Inferior parietal cortex (tissue), 1 donor: ENCODE measurements at regions not wholly inside any gene's neighbourhood (a gene's known extent, or its start where the extent isn't known, plus 50 kb on each side); places are given as distances from the start of the nearest gene placed in this dataset.

ENCODE experiments used
- DNase-seq: peaks from one replicate; pipeline ENCODE4 v3.0.0-alpha.2; 2016; ENCODE audit errors: extremely low spot score

DNA sequence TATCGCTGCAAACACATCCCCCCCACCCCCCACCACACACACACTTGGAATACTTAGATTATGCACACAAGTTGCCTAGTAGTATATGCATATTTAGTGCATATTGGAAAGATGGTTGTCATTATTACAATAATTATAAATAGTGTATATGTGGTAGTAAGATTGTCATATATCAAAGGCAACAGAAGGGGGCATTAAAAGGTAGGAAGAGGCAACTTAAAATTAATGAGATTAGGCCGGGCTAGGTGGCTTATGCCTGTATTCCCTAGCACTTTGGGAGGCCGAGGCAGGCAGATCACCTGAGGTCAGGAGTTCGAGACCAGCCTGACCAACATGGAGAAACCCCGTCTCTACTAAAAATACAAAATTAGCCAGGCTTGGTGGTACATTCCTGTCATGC is 52.1 kb downstream of the GSC start:
- no peak for DNase-seq

DNA sequence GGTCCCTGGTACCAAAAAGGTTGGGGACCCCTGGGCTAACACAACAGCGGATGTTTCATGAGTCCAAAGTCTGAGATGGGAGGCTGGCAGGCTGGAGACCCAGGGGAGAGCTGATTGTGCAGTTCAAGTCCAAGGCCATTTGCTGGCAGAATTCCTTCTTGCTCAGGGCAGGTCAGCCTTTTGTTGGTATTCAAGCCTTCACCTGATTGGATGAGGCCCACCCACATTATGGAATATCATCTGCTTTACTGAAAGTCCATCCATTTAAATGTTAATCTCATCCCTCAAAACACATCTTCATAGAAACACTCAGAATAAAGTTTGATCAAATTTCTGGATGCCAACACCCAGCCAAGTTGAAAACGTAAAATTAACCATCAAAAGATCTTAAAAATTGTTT is 52.9 kb downstream of the GSC start:
- DNase-seq, result no peak

DNA sequence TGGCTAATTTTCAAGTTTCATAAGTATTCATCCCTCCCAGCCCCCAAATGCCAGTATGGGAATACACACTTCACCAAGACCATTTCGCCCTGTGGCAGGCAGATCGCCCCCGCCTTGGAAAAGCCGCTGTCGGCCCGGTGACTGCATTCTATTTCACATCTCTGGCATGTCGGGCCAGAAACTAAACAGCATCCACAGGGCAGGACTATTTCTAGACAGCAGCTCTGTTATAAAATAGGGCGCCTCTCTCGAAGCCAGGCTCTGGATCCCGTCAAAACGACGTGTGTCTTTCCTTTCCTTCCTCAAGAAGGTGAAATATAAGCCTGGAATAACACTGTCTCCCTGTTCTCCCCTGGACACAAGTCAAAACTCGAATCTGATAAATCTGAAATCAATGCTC is 56.8 kb downstream of the GSC start:
- no peak for DNase-seq

DNA sequence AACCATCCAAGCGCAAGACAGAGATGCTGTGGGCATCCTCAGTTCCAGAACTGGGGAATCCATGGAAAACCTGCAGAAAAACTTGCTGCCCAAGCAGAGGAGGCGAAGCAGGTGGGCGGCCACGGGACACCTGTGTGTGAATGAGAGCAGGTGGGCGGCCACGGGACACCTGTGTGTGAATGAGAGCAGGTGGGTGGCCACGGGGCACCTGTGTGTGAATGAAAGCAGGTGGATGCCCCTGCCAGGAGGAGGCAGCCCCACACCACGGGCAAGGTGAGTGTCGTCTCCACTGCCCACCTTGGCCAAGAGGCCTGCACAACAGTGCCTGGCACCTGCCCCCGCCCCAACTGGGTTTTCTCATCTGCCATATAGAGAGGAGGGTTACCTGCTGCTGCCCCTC is 59.2 kb downstream of the GSC start:
- DNase-seq, result no peak

DNA sequence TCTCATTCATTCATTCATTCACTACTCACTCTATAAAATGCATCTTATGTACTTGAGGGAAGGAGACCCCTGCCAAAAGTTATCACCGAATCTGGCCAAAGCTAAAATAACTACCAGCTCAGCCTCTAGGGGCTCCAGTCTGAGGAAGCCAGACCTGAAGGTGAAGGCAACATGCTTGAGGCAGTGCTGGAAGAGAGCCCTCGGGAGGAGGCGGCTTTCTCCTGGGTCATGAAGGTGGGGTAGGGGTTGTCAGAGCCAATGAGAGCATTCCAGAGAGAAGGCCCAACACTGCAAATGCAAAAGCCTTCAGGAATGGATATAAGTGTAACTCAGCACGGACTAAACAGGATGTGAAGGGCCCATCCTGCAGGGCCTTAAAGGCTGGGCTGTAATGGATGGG is 62.4 kb downstream of the GSC start:
- no peak for DNase-seq

DNA sequence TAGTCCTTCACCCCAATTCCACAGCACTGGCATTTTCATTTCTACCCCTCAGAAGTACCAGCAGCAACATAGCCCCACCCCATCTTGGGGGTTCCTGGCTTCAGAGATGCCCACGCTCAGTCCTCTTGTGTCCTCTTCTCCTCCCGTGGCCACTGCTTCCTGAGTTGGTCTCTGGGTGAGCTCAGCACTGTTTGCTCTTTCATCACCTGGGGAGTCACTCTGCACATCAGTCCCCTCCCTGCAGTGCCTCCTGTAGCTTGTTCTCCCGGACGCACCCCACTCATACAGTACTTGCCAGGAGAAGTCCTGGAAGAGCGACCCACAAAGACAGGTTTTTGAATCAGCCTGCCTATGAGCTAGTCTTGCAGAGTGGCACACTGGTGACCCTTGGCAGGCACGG is 63.8 kb downstream of the GSC start:
- DNase-seq, result no peak

DNA sequence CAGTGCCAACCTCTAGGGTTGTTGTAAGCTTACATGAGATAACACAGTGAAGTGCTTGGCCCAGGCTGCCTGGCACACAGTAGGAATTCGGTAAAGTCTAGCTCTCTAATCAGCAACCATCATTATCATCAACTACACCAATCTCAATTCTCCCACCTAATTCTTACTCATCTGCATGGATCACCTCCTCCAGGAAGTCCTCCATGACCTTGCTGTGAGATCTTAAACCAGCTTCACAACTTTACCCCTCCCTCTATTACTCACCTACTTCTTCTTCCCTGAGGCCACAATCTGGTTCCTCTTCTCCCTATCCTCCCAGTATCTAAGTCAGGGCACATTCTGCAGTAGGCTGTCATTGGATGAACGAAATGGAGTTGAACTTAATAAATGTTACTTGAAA is 67.3 kb downstream of the GSC start:
- DNase-seq, result no peak

DNA sequence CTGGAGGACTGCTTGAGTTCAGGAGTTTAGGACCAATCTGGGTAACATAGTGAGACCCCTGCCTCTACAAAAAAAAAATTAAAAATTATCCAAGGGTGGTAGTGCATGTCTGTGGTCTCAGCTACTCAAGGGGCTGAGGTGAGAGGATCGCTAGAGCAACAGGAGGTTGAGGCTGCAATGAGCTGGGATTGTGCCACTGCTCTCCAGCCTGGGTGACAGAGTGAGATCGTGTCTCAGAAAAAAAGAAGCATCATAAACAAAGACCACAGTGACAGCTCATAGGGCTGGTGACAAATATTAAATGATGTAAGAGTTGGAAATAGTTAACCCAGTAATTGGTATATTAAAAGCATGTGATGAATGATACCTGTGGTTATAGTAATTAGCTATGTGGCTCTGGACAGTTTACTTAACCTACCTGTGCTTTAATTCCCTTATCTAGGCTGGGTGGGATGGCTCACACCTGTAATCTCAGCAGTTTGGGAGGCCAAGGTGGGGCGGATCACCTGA is 68.0 kb downstream of the GSC start:
- no peak for DNase-seq

DNA sequence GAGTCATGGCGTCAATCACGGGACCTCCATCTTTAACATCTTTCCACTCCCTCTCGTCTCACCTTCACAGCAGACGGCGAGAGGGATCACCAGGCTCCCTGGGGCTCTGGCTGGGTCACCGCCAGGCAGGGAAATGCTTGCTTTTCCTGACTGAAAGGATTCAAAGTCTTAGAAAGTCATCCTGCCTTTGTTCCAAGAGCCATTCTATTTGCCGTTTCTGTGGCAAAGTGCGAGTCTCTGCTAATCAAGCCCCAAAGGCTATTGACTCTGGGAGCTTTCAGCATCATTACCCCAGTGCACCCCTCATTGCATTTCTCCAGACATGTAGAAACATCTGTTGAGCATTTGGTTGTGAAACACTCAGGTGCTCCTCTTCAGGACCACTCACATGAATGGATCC is 69.6 kb downstream of the GSC start:
- no peak for DNase-seq

DNA sequence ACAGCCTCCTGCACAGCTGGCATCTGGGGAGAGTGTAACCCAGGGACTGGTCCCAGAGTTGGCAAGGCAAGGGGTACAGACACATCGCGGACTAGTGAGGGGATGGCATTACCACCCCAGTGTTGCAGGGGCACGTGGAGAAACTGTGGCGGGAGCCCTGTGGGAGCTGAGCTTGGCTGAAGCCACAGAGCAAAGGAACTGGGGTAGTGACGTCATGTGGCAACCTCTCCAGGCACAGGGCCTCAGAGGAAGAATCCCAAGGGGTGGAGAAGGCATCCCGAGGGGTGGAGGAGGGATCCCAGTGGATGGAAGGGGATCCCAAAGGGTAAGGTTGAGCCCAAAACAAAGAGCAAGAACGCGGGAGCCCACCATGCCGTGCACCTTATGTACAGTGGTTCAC is 70.1 kb downstream of the GSC start:
- no peak for DNase-seq

DNA sequence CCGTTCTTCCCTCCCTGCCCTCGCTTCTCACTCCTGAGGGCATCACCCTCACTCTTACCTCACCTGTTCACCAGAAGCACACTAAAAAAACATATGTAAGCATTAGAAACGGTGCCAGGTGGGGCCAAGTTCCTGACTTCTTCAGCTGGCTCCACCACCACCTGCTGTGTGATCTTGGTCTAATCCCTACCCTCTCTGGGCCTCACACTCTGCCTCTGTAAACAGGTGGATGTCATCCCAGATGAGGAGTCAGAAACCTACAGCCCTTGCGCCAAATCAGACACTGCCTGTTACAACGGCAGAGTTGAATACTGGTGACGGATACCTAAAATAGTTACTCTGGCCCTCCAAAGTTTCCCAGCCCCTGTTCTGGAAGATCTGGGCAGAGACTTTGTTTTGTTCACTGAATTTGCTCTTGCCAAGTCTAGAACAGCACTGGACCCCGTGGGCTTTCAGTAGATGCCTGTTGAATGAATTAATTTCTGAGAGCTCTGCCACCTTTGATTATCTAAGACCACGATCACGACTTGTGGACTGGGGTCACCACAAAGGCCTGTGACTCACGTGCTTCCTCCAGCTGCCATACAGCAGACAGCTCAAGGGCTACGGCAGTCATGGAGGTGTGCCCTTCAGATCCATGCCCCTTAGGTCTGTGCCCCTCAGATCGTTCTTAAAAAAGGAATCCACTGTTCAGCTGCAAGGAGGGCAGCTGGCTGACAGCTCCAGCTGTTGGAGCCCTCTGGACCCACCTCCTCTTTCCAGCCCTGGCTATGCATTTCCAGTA is 71.9 kb downstream of the GSC start:
- no peak for DNase-seq

DNA sequence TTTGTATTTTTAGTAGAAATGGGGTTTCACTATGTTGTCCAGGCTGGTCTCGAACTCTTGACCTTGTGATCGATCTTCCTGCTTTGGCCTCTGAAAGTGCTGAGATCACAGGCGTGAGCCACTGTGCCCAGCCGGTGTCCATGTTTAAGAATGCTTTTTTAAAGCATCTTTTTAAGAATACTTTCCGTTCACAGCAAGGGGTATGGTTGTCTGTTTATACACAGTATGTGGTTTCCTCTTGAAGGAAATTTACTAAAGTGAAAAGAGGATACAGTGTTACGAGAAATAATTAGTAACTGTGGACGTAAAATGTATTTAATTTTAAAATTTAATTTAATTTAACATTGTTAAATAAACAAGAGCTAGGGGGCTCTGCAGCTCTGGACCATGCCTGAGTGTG is 73.4 kb downstream of the GSC start:
- no peak for DNase-seq

DNA sequence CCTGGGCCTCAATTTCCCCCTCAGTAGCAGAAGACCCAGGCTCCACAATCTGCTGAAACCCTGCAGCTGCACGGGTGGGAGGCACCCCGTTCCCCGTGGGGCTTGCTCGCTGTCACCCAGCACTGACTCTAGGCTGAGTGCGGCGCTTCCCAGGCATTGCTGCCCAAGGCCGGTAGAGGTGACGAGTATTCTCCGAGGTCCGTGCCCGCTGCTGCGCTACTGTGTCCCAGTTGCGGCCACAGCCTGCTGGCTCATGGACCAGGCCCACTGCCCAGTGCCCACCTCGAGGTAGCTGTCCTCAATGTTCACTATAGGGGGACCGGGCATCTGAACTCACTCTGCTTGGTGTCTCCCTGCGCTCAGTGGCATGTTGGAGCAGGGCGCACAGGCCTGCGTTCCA is 74.7 kb downstream of the GSC start:
- DNase-seq, result no peak

DNA sequence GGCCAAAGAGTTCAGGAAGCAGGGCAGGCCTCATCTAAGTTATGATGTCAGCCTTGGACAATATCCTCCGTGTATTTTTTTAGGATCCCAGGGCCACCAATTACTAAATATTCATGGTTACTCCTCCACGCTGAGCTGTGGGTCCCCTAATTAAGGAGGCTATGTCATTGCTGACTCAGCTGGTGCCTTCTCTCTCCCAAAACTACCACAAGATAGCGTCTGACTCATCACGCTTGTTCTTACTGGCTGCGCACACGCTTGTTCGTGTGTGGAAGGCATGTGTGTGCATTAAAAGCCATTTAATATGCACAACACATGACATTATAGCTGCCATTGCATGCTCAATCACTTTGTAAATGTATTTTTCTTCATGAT is 78.3 kb downstream of the GSC start:
- no peak for DNase-seq

DNA sequence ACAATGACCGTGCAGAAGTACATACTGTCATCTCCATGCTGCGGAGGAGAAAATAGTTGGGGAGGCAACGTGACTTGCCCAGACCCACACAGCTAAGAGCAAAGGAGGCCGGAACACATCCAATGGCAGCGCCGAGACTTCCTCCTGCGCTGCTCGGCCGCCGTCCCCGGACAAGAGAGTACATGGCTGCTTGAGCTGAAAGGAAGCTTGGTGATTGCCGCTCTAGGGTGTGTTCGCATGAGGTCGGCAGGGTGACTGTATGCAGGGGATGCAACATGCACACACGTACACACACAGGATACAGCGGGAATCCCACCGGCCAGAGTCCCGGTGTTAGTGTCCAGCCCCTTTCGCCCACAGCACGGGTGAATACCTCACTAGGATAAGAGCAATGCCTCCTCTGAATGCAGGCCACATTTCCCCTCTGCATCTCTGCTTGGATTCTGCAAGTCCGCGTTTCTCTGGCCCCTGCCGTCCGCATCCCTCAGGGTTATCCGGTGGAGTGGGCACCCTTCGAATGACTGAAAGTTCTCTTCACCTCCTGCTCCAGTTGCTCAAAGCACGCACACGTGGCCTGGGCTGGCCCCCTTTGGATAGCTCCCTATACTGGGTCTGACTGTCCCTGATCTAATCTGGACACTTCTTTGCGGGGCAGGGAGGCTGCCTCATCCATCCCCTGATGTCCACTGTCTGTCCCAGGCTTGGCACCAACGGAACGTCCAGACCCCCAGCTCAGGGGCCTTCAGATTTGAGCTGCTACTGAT is 78.8 kb downstream of the GSC start:
- DNase-seq, result no peak

DNA sequence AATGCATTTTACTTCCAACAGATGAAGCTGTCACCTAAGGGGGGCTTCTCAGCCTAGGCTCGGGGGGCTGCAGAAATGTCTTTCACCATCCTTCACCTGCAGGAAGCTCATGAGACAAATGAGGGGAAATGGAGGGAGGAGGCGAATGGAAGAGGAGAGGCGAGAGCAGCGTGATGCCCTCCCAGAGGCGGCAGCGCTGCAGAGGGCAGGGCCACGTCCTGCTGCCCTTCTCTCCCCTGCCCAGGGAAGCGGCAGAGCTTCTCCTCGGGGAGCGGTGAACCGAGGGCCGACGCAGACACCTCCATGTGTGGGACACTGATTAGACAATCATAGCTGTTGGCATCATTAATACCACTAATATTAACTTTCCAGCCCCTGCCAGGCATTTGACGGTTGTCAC is 78.3 kb downstream of the SERPINA3 start:
- DNase-seq, result no peak

DNA sequence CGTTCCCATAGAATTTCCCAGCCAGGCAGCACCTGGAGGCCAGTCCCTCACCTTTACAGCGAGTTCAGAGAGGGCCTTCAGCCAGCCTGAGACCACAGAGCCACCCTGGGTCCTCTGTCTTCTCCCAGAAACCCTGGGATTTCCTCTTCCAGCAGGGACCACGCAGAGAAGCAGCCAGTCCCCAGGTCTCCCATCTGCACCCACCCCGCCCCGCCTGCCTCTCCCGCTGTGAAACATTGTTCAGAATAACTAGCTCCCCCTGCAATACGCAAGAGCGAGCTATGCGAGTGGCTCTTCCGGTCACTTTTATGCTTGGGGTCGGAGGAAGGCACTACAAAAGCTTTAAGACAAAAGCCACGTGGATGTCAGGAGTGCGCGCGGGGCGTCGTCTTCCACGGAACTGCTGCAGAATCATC is 77.8 kb downstream of the SERPINA3 start:
- DNase-seq, result no peak

DNA sequence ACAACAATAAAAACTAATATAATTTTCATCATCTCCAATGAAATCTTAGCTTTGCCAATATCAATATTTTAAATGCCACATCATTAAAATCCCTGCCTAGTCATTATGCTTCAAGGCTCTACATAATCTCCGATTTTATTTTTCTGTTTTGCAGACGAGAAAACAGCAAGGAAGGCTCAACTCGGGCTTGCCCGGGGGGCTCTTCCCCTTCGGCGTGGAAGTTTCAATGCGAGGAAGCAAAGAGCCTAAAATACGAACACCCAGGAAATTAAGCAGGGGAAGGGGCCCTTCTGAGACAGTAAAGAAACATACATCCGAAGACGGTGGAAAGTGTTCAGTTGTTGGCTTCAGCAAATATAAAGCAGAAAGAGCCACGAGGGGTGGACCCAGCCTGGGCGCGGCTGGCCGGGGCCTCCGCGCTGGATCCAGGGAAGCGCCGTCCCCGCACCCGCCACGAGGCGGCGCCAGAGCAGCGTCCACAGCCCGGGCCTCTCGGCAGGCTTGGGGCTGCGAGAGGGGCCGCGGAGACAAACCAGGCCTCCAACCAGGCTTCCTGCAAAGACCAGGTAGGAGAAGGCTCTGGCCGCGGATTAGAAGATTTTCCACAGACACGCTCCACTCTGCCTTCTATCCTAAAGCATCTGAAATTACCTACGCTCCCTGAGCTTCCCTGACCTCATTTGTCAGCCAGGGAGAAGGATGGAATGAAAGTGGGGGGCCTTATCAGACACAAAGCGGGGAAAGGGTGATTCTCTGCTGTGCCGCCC is 77.2 kb downstream of the SERPINA3 start:
- DNase-seq, result peak; percentile 67

DNA sequence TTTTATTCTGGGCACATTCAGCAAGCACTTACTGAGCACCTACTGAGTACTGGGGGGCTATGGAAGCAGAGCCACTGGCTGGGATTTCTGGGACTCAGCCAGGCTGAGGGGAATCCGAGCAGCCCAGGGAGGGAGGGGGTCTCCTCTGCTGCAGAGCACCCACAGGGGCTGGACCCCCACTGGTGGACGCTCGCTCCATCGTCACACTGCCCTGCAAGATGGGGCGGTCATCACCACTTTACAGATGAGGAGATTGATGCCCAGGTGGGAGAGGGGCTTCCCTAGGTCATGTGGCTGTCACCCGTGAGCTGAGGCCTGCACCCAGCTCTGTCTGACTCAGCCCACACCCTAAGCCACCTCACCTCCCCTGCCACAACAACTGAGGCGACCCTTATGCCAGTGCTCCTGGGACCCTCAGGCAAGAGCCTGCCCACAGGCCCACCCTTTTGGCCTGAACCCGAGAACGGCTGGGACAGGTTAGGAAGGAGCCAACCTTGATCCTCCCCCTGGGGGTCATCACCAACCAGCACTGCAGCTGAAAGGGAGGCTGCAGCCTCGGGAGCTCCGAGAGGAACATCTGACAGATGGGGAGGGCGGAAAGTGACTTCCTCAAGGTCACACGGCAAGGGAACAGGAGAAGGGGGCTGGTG is 74.4 kb downstream of the SERPINA3 start:
- no peak for DNase-seq

DNA sequence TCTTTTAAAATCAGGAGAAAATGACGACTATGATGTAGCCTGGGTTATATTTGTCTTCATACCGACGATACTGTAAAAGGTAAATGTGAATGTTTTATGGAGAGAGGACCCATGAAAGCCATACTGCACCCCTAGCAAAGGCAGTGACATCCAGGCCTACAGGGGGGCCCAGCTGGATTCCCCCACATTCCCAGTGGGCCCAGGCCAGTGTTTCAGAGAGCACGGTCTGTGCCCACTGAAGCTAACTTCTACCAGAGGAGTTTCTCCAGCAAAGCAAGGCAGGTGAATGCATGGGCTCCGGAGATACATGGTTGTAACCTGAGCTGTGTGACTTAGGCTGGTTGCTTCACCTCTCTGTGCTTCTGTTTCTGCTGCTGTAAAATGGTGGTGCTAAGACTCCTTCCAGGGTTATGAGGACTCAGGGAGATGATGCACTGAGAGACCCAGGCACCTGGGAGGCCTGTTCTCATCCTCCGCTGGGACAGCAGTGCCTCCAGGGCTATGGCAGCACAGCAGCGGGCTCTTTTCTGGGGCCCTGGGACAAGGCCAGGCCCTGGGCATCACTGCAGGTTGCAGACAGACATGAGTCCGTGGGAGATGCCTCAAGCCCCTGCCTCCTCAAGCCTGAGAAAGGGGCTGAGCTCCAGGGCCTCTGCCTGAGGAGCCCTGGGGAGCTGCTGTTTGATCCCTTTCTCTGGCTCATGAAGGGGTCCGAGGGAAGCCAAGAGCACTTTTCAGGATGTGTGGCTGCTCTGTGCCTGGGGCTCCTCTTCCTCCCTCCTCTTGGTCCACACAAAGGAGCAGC is 73.7 kb downstream of the SERPINA3 start:
- no peak for DNase-seq

DNA sequence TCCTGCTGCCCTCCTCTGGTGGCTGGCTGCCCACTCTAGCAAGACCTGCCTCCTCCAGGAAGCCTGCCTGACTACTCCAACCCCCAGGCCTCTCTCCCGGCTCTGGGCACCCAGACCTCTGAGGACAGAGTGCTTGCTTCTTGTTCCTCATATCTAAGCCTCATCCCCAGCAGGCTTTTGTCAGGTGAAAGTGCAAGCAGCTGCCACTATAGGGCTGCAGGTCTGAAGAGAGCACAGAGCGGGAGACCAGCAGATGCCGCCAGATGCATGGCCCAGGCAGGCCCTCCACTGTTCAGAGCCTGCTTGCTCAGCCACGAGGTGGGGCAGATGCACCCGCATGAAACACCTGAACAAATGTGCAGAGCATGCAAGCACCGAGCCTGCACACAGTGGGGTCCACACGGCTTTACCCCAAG is 73.0 kb downstream of the SERPINA3 start:
- no peak for DNase-seq
